WTC11 (cell line): ENCODE measurements at regions not wholly inside any gene's neighbourhood (a gene's known extent, or its start where the extent isn't known, plus 50 kb on each side); places are given as distances from the start of the nearest gene placed in this dataset.

Experiments
- ATAC-seq: fragments of 200-7000 bp; cut with Tn5 transposase; 2 replicates; pipeline ENCODE4 v1.10.0; 2021; ENCODE audit warnings: mild to moderate bottlenecking, moderate library complexity
- CTCF ChIA-PET: fragments of 300-600 bp; sonication (Branson Sonifier 250); formaldehyde crosslinking; loops from one replicate; lab custom pipeline; 2021; ENCODE audit warnings: antibody characterized with exemption; lab: Charles Lee
- POLR2A ChIA-PET: fragments of 350-600 bp; sonication (Branson Sonifier 250); formaldehyde crosslinking; loops from one replicate; lab custom pipeline; 2021; ENCODE audit warnings: antibody characterized with exemption; lab: Charles Lee
- DNase-seq: peaks from one replicate; pipeline ENCODE4 v3.0.0; 2021; ENCODE audit warnings: low spot score
- H3K27ac Mint-ChIP-seq: 2 replicates; pipeline ENCODE4 v1.8.0; 2021; ENCODE audit warnings: mixed read lengths
- H3K27me3 Mint-ChIP-seq: 2 replicates; pipeline ENCODE4 v1.8.0; 2021; ENCODE audit warnings: low read depth, mild to moderate bottlenecking, moderate library complexity, mixed read lengths
- H3K36me3 Mint-ChIP-seq: 2 replicates; pipeline ENCODE4 v1.8.0; 2021; ENCODE audit warnings: mixed read lengths
- H3K4me1 Mint-ChIP-seq: 2 replicates; pipeline ENCODE4 v1.8.0; 2022; ENCODE audit warnings: mixed read lengths
- H3K4me3 Mint-ChIP-seq: 2 replicates; pipeline ENCODE4 v1.8.0; 2021; ENCODE audit warnings: mild to moderate bottlenecking, moderate library complexity, mixed read lengths
- H3K9me3 Mint-ChIP-seq: 2 replicates; pipeline ENCODE4 v1.8.0; 2021; ENCODE audit warnings: mixed read lengths
- ATF1 ChIP-seq: sonication (generic); formaldehyde crosslinking; IDR thresholded peaks from 2 replicates; pipeline ENCODE4 v1.8.1; 2023; ENCODE audit warnings: mild to moderate bottlenecking, moderate library complexity, missing genetic modification reagents
- CREM ChIP-seq: sonication (generic); formaldehyde crosslinking; IDR thresholded peaks from 2 replicates; pipeline ENCODE4 v1.8.1; 2022; ENCODE audit warnings: mild to moderate bottlenecking, missing genetic modification reagents, moderate library complexity
- FOXJ3 ChIP-seq: sonication (generic); formaldehyde crosslinking; IDR thresholded peaks from 2 replicates; pipeline ENCODE4 v1.9.0; 2021; ENCODE audit warnings: missing genetic modification reagents, mild to moderate bottlenecking, borderline replicate concordance
- HMGA2 ChIP-seq: fragments of 250-450 bp; sonication (Bioruptor Pico); IDR thresholded peaks from 2 replicates; pipeline ENCODE4 v1.4.0; 2021; ENCODE audit warnings: mild to moderate bottlenecking, moderate library complexity
- IRF2 ChIP-seq: sonication (generic); formaldehyde crosslinking; IDR thresholded peaks from 2 replicates; pipeline ENCODE4 v1.8.0; 2022; ENCODE audit warnings: low read depth, missing genetic modification reagents, borderline replicate concordance
- NFYB ChIP-seq: sonication (generic); formaldehyde crosslinking; conservative IDR thresholded peaks from 2 replicates; pipeline ENCODE4 v1.8.0; 2022; ENCODE audit warnings: low read depth, missing genetic modification reagents
- NR3C1 ChIP-seq: sonication (generic); formaldehyde crosslinking; conservative IDR thresholded peaks from 2 replicates; pipeline ENCODE4 v1.8.1; 2023; ENCODE audit warnings: low read depth, mild to moderate bottlenecking, missing genetic modification reagents
- SMAD3 ChIP-seq: sonication (generic); formaldehyde crosslinking; IDR thresholded peaks from 2 replicates; pipeline ENCODE4 v1.8.0; 2022; ENCODE audit warnings: missing genetic modification reagents, mild to moderate bottlenecking, borderline replicate concordance
- ZNF121 ChIP-seq: sonication (generic); formaldehyde crosslinking; IDR thresholded peaks from 2 replicates; pipeline ENCODE4 v1.8.0; 2023; ENCODE audit warnings: missing genetic modification reagents
- ZNF219 ChIP-seq: sonication (generic); formaldehyde crosslinking; IDR thresholded peaks from 2 replicates; pipeline ENCODE4 v1.8.0; 2023; ENCODE audit warnings: missing genetic modification reagents, mild to moderate bottlenecking, borderline replicate concordance
- TF ChIP-seq, protein P1 (sequence below): sonication (generic); formaldehyde crosslinking; IDR thresholded peaks from 2 replicates; pipeline ENCODE4 v1.8.1; 2023; ENCODE audit warnings: mild to moderate bottlenecking, moderate library complexity, missing genetic modification reagents
- TF ChIP-seq, protein P2 (sequence below): fragments of 250-450 bp; sonication (Bioruptor Pico); IDR thresholded peaks from 2 replicates; pipeline ENCODE4 v1.9.0; 2021; ENCODE audit warnings: mild to moderate bottlenecking
- TF ChIP-seq, protein P3 (sequence below): sonication (generic); formaldehyde crosslinking; IDR thresholded peaks from 2 replicates; pipeline ENCODE4 v1.8.1; 2023; ENCODE audit warnings: mild to moderate bottlenecking, missing genetic modification reagents
- TF ChIP-seq, protein P4 (sequence below): sonication (generic); formaldehyde crosslinking; IDR thresholded peaks from 2 replicates; pipeline ENCODE4 v1.8.1; 2022; ENCODE audit warnings: missing genetic modification reagents, borderline replicate concordance
- TF ChIP-seq, protein P5 (sequence below): sonication (generic); formaldehyde crosslinking; conservative IDR thresholded peaks from 2 replicates; pipeline ENCODE4 v1.8.1; 2023; ENCODE audit warnings: mild to moderate bottlenecking, low read depth, missing genetic modification reagents, moderate library complexity
- TF ChIP-seq, protein P6 (sequence below): sonication (generic); formaldehyde crosslinking; conservative IDR thresholded peaks from 2 replicates; pipeline ENCODE4 v1.8.1; 2022; ENCODE audit warnings: mild to moderate bottlenecking, missing genetic modification reagents
- TF ChIP-seq, protein P7 (sequence below): sonication (generic); formaldehyde crosslinking; IDR thresholded peaks from 2 replicates; pipeline ENCODE4 v1.8.1; 2023; ENCODE audit warnings: mild to moderate bottlenecking, missing genetic modification reagents, moderate library complexity
- TF ChIP-seq, protein P8 (sequence below): sonication (generic); formaldehyde crosslinking; IDR thresholded peaks from 2 replicates; pipeline ENCODE4 v1.8.0; 2023; ENCODE audit warnings: missing genetic modification reagents
- TF ChIP-seq, protein P9 (sequence below): sonication (generic); formaldehyde crosslinking; IDR thresholded peaks from 2 replicates; pipeline ENCODE4 v1.8.1; 2022; ENCODE audit warnings: low read depth, missing genetic modification reagents, borderline replicate concordance
- TF ChIP-seq, protein P10 (sequence below): fragments of 200-600 bp; IDR thresholded peaks from 2 replicates; pipeline ENCODE4 v1.8.0; 2022; ENCODE audit warnings: antibody characterized with exemption

DNA sequence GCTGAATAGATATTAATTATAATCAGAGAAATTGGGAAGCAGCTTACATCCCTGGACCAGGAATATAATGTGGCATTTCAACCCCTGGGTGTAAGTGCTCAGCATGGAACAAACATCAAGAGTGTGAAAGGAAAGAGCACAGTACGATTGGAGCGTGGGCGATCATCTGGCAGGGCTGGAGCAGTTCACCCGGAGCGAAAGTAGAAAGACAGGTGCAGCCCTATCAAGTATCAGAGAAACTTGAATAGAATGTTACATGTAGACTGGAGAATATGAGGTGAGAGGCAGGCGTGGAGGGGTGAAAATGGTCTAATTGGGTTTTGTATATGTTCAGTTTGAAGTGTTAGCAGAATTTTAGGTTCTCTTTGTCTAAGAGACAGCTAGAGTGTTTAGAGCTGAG lies 303.0 kb downstream of the MDFIC start:
- TF ChIP-seq, protein P1, sequence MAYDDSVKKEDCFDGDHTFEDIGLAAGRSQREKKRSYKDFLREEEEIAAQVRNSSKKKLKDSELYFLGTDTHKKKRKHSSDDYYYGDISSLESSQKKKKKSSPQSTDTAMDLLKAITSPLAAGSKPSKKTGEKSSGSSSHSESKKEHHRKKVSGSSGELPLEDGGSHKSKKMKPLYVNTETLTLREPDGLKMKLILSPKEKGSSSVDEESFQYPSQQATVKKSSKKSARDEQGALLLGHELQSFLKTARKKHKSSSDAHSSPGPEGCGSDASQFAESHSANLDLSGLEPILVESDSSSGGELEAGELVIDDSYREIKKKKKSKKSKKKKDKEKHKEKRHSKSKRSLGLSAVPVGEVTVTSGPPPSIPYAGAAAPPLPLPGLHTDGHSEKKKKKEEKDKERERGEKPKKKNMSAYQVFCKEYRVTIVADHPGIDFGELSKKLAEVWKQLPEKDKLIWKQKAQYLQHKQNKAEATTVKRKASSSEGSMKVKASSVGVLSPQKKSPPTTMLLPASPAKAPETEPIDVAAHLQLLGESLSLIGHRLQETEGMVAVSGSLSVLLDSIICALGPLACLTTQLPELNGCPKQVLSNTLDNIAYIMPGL (CRISPR knock-in tag): no peak
- TF ChIP-seq, protein P2, sequence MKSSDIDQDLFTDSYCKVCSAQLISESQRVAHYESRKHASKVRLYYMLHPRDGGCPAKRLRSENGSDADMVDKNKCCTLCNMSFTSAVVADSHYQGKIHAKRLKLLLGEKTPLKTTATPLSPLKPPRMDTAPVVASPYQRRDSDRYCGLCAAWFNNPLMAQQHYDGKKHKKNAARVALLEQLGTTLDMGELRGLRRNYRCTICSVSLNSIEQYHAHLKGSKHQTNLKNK (CRISPR knock-in tag): no peak
- TF ChIP-seq, protein P3, sequence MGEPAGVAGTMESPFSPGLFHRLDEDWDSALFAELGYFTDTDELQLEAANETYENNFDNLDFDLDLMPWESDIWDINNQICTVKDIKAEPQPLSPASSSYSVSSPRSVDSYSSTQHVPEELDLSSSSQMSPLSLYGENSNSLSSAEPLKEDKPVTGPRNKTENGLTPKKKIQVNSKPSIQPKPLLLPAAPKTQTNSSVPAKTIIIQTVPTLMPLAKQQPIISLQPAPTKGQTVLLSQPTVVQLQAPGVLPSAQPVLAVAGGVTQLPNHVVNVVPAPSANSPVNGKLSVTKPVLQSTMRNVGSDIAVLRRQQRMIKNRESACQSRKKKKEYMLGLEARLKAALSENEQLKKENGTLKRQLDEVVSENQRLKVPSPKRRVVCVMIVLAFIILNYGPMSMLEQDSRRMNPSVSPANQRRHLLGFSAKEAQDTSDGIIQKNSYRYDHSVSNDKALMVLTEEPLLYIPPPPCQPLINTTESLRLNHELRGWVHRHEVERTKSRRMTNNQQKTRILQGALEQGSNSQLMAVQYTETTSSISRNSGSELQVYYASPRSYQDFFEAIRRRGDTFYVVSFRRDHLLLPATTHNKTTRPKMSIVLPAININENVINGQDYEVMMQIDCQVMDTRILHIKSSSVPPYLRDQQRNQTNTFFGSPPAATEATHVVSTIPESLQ (CRISPR knock-in tag): no peak
- TF ChIP-seq, protein P4, sequence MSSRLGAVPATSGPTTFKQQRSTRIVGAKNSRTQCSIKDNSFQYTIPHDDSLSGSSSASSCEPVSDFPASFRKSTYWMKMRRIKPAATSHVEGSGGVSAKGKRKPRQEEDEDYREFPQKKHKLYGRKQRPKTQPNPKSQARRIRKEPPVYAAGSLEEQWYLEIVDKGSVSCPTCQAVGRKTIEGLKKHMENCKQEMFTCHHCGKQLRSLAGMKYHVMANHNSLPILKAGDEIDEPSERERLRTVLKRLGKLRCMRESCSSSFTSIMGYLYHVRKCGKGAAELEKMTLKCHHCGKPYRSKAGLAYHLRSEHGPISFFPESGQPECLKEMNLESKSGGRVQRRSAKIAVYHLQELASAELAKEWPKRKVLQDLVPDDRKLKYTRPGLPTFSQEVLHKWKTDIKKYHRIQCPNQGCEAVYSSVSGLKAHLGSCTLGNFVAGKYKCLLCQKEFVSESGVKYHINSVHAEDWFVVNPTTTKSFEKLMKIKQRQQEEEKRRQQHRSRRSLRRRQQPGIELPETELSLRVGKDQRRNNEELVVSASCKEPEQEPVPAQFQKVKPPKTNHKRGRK (CRISPR knock-in tag): no peak
- ATAC-seq (no peak), DNase-seq (no peak)
- Mint-ChIP-seq H3K27ac (no peak overlapping the region), H3K4me1 (peaks cover 17% of the 10 kb centered on the region), H3K9me3 (no peaks in the 10 kb centered on the region), H3K27me3 (peaks cover 99% of the 10 kb centered on the region), H3K36me3 (no peaks in the 10 kb centered on the region), H3K4me3 (no peak overlapping the region)
- ChIA-PET CTCF (interaction anchor here (1.3 kb wide), 1 partner anchor 8 kb away, joined by 3 read pairs; no protein-coding TSS in a partner anchor), POLR2A (no interaction called here)

DNA sequence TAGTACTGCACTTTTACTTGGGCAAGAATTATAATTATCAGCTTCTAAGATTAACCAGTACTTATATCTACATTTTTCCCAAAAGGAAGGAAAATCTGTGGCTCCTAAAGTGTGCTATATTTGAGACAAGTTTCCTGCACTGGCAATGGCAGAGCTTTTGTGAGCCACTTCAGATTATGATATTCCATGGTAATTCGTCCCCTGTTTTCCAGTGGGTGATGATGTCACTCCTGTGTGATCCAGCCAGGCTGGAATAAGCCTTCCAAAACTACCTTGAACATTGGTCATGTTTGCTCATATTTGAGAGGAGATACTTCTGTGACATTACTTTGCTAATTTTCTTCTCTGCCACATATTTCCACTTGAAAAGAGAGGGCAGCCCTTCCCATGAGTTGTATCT lies 302.1 kb downstream of the MDFIC start:
- Mint-ChIP-seq H3K4me1 (peaks cover 17% of the 10 kb centered on the region), H3K27ac (no peak overlapping the region), H3K4me3 (no peak overlapping the region)
- POLR2A ChIA-PET: no interaction called here
- CTCF ChIA-PET: no interaction called here
- ATAC-seq: no peak
- TF ChIP-seq CREM (CRISPR knock-in tag) (no peak), IRF2 (no peak), ATF1 (no peak), ZNF219 (CRISPR knock-in tag) (no peak), ZNF121 (no peak), SMAD3 (CRISPR knock-in tag) (no peak), HMGA2 (CRISPR knock-in tag) (no peak), NFYB (CRISPR knock-in tag) (no peak), FOXJ3 (no peak), NR3C1 (no peak)
- TF ChIP-seq, protein P5, sequence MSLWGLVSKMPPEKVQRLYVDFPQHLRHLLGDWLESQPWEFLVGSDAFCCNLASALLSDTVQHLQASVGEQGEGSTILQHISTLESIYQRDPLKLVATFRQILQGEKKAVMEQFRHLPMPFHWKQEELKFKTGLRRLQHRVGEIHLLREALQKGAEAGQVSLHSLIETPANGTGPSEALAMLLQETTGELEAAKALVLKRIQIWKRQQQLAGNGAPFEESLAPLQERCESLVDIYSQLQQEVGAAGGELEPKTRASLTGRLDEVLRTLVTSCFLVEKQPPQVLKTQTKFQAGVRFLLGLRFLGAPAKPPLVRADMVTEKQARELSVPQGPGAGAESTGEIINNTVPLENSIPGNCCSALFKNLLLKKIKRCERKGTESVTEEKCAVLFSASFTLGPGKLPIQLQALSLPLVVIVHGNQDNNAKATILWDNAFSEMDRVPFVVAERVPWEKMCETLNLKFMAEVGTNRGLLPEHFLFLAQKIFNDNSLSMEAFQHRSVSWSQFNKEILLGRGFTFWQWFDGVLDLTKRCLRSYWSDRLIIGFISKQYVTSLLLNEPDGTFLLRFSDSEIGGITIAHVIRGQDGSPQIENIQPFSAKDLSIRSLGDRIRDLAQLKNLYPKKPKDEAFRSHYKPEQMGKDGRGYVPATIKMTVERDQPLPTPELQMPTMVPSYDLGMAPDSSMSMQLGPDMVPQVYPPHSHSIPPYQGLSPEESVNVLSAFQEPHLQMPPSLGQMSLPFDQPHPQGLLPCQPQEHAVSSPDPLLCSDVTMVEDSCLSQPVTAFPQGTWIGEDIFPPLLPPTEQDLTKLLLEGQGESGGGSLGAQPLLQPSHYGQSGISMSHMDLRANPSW (CRISPR knock-in tag): no peak
- TF ChIP-seq, protein P2 (CRISPR knock-in tag): no peak
- TF ChIP-seq, protein P6, sequence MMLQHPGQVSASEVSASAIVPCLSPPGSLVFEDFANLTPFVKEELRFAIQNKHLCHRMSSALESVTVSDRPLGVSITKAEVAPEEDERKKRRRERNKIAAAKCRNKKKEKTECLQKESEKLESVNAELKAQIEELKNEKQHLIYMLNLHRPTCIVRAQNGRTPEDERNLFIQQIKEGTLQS (CRISPR knock-in tag): no peak
- TF ChIP-seq, protein P7, sequence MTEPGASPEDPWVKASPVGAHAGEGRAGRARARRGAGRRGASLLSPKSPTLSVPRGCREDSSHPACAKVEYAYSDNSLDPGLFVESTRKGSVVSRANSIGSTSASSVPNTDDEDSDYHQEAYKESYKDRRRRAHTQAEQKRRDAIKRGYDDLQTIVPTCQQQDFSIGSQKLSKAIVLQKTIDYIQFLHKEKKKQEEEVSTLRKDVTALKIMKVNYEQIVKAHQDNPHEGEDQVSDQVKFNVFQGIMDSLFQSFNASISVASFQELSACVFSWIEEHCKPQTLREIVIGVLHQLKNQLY (CRISPR knock-in tag): no peak
- TF ChIP-seq, protein P8, sequence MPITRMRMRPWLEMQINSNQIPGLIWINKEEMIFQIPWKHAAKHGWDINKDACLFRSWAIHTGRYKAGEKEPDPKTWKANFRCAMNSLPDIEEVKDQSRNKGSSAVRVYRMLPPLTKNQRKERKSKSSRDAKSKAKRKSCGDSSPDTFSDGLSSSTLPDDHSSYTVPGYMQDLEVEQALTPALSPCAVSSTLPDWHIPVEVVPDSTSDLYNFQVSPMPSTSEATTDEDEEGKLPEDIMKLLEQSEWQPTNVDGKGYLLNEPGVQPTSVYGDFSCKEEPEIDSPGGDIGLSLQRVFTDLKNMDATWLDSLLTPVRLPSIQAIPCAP: no peak
- TF ChIP-seq, protein P9, sequence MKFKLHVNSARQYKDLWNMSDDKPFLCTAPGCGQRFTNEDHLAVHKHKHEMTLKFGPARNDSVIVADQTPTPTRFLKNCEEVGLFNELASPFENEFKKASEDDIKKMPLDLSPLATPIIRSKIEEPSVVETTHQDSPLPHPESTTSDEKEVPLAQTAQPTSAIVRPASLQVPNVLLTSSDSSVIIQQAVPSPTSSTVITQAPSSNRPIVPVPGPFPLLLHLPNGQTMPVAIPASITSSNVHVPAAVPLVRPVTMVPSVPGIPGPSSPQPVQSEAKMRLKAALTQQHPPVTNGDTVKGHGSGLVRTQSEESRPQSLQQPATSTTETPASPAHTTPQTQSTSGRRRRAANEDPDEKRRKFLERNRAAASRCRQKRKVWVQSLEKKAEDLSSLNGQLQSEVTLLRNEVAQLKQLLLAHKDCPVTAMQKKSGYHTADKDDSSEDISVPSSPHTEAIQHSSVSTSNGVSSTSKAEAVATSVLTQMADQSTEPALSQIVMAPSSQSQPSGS (CRISPR knock-in tag): no peak
- TF ChIP-seq, protein P10, sequence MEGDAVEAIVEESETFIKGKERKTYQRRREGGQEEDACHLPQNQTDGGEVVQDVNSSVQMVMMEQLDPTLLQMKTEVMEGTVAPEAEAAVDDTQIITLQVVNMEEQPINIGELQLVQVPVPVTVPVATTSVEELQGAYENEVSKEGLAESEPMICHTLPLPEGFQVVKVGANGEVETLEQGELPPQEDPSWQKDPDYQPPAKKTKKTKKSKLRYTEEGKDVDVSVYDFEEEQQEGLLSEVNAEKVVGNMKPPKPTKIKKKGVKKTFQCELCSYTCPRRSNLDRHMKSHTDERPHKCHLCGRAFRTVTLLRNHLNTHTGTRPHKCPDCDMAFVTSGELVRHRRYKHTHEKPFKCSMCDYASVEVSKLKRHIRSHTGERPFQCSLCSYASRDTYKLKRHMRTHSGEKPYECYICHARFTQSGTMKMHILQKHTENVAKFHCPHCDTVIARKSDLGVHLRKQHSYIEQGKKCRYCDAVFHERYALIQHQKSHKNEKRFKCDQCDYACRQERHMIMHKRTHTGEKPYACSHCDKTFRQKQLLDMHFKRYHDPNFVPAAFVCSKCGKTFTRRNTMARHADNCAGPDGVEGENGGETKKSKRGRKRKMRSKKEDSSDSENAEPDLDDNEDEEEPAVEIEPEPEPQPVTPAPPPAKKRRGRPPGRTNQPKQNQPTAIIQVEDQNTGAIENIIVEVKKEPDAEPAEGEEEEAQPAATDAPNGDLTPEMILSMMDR: no peak
- TF ChIP-seq, all 79 proteins: peak for 0
- DNase-seq: no peak
- Mint-ChIP-seq H3K9me3 (no peaks in the 10 kb centered on the region), H3K27me3 (peaks cover 99% of the 10 kb centered on the region), H3K36me3 (no peaks in the 10 kb centered on the region)
